ENCODE measurements at regions not wholly inside any gene's neighbourhood (a gene's known extent, or its start where the extent isn't known, plus 50 kb on each side); places are given as distances from the start of the nearest gene placed in this dataset.

DNA sequence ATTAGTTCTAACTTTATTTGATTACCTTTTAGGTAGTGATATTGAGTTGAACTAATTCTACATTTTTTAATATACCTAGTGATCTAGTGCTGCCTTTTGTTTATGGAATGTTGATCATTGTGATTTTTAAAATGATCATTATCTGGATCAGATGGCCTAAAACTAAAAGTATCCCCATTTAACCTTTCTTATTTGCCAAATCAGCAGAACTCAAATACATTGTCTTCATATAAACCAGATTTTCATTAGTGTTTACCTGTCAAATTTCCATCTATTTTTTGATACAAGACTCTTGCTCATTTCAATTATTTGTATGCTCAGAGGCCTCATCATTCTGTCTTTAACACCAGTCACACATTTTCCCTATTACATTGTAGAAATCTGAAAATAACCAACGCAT lies 441.2 kb downstream of the PTPRC start:
- TF ChIP-seq, protein P1, sequence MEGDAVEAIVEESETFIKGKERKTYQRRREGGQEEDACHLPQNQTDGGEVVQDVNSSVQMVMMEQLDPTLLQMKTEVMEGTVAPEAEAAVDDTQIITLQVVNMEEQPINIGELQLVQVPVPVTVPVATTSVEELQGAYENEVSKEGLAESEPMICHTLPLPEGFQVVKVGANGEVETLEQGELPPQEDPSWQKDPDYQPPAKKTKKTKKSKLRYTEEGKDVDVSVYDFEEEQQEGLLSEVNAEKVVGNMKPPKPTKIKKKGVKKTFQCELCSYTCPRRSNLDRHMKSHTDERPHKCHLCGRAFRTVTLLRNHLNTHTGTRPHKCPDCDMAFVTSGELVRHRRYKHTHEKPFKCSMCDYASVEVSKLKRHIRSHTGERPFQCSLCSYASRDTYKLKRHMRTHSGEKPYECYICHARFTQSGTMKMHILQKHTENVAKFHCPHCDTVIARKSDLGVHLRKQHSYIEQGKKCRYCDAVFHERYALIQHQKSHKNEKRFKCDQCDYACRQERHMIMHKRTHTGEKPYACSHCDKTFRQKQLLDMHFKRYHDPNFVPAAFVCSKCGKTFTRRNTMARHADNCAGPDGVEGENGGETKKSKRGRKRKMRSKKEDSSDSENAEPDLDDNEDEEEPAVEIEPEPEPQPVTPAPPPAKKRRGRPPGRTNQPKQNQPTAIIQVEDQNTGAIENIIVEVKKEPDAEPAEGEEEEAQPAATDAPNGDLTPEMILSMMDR (conservative IDR thresholded peaks at IDR 0.05 in 1 of 2, IDR thresholded peaks at IDR 0.05 in 1 of 2; ENCODE audit: extremely low read depth in 1 of 2, insufficient read depth in 1 of 2, low read depth in 1 of 2, low read length in 2 of 2) = no peak
- no peak for TF ChIP-seq EZH2 (IDR thresholded peaks at IDR 0.05; ENCODE audit: borderline replicate concordance, low read length)
